22Rv1 (cell line): ENCODE measurements at regions not wholly inside any gene's neighbourhood (a gene's known extent, or its start where the extent isn't known, plus 50 kb on each side); places are given as distances from the start of the nearest gene placed in this dataset.

ENCODE experiments used
- ZFX ChIP-seq: fragments of 450-650 bp; IDR thresholded peaks from 2 replicates; pipeline ENCODE4 v1.6.1; 2017; ENCODE audit warnings: antibody characterized with exemption, borderline replicate concordance
- TF ChIP-seq, protein P1 (sequence below): fragments of 450-650 bp; IDR thresholded peaks from 2 replicates; pipeline ENCODE4 v1.5.1; 2017; ENCODE audit warnings: mild to moderate bottlenecking

- TF ChIP-seq, protein P1, sequence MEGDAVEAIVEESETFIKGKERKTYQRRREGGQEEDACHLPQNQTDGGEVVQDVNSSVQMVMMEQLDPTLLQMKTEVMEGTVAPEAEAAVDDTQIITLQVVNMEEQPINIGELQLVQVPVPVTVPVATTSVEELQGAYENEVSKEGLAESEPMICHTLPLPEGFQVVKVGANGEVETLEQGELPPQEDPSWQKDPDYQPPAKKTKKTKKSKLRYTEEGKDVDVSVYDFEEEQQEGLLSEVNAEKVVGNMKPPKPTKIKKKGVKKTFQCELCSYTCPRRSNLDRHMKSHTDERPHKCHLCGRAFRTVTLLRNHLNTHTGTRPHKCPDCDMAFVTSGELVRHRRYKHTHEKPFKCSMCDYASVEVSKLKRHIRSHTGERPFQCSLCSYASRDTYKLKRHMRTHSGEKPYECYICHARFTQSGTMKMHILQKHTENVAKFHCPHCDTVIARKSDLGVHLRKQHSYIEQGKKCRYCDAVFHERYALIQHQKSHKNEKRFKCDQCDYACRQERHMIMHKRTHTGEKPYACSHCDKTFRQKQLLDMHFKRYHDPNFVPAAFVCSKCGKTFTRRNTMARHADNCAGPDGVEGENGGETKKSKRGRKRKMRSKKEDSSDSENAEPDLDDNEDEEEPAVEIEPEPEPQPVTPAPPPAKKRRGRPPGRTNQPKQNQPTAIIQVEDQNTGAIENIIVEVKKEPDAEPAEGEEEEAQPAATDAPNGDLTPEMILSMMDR = no peak
- TF ChIP-seq ZFX = no peak
Observed at GRCh38 chr3:43852066-43852465, 161.3 kb downstream of the ABHD5 start.
